Choroid plexus epithelial cell (primary cell): ENCODE measurements at regions not wholly inside any gene's neighbourhood (a gene's known extent, or its start where the extent isn't known, plus 50 kb on each side); places are given as distances from the start of the nearest gene placed in this dataset.

Experiments
- DNase-seq: peaks from one replicate; pipeline ENCODE4 v3.0.0-alpha.2; 2010; ENCODE audit warnings: low read depth
- H3K4me3 ChIP-seq: 2 replicates; pipeline ENCODE4 v1.5.1; 2011; ENCODE audit warnings: low read depth, mild to moderate bottlenecking, control low read depth, low read length, moderate library complexity
- TF ChIP-seq, protein P1 (sequence below): conservative IDR thresholded peaks from 2 replicates; pipeline ENCODE4 v1.5.1; 2011; ENCODE audit warnings: low read depth, mild to moderate bottlenecking, control low read depth, inconsistent platforms, low read length, moderate library complexity

DNA sequence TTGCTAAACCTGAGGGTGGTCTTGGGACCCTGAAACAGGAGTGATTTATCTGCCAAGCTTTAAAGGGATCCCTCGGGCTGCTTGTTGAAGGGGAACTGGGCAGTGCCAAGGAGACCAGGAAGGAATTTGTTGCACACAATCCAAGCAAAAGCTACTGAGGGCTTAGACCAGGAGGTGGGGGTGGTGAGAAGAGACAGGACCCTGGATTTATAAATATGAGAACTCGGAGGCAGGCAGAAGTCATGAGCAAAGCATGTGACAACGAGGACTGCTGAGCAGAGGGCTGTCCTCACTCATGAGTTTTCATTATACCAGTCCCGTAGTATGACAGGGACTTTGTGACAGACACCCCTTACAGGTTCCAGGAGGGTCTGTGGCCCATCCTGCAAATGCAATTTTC, 237.3 kb downstream of the DRD1 start:
- TF ChIP-seq, protein P1, sequence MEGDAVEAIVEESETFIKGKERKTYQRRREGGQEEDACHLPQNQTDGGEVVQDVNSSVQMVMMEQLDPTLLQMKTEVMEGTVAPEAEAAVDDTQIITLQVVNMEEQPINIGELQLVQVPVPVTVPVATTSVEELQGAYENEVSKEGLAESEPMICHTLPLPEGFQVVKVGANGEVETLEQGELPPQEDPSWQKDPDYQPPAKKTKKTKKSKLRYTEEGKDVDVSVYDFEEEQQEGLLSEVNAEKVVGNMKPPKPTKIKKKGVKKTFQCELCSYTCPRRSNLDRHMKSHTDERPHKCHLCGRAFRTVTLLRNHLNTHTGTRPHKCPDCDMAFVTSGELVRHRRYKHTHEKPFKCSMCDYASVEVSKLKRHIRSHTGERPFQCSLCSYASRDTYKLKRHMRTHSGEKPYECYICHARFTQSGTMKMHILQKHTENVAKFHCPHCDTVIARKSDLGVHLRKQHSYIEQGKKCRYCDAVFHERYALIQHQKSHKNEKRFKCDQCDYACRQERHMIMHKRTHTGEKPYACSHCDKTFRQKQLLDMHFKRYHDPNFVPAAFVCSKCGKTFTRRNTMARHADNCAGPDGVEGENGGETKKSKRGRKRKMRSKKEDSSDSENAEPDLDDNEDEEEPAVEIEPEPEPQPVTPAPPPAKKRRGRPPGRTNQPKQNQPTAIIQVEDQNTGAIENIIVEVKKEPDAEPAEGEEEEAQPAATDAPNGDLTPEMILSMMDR: no peak
- no peak for DNase-seq

DNA sequence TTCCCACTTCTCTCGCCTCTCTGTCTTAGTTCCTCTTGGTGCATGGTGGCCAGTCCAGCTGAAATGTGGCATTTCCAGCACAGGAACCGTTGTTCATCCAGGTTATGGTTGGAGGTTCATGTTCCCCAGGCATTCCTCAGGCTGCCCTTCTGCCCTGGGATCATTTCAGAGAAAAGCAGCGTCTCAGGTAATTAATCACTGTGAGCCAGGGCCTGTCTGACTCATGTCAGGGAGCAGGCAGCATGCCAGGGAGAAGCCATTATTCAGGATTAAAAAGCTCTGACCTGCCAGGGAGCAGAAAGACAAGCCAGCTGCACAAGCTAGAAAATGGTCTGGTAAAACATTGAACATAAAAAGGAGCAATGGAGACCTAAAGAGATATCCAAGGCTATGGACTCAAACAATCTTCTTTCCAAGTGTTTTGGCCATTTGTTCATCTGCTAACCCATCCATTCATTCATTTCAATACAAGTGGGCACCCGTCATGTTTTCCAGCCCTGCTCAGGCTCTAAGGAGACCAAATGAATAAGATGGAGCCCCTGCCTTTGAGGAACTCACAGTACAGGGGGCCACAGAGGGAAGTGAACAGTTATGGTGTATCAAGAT, 241.4 kb downstream of the DRD1 start:
- no peak overlapping the region for H3K4me3 ChIP-seq
- no peak for DNase-seq
- TF ChIP-seq, protein P1: no peak

More for the DNA sequence above, 237.3 kb downstream of the DRD1 start:
- H3K4me3 ChIP-seq: no peak overlapping the region

DNA sequence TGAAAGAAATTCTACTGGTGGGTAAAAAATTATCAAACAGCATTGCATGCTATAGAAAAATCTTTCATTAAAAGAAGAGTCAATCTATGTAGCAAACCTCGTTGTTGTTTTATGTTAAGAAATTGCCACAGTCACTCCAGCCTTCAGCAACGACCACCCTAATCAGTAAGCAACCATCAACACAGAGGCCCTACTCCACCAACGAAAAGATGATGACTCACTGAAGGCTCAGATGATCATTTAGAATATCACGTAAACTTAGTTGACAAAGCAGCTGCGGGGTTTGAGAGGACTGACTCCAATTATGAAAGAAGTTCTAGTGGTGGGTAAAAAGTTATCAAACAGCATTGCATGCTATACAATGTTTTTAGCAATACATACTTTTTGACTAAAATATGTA, 242.6 kb downstream of the DRD1 start:
- TF ChIP-seq, protein P1: no peak
- H3K4me3 ChIP-seq: no peak overlapping the region
- DNase-seq: no peak

DNA sequence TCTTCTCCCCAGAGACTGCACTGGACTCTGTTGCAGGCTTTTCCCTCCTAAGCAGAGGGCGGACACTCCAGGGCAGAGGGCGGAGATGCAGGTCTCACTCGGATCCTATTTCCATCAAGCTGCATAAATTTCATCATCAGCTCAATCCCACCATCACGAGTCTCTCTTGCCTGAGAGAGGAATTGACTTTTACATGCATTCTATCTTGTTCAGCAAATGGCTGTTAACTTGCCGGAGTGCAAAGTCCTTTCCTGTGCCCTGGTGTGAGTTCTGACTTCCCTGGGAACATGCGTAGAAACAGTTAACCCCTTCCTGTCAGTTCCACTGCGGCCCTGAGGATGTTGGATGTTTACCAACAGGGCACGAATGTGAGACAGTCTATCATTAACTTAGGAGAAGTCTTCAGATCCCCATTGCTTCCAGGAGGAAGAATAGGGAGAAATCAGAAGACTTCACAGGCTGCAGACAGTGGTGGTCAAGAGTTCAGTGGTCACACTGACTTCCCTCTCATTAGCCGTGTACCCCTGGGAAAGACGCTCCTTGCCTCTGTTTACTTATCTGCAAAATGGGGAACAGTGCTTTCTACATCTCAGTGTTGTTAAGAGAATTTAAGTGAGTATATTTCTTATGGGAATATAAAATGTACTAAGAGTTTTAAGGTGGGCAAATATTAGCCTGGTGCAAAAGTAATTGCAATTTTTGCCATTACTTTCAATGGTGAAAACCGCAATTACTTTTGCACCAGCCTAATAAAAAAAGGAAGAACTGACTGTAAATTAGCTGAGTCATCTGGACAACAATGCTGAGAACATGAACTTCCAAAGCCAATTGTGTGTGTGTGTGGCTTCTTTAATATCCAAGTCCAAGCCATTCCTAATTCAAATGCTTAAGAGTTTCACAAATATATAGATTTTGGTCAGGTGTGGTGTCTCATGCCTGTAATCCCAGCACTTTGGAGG, 248.0 kb downstream of the DRD1 start:
- no peak for DNase-seq
- TF ChIP-seq, protein P1: no peak
- H3K4me3 ChIP-seq: no peak overlapping the region

DNA sequence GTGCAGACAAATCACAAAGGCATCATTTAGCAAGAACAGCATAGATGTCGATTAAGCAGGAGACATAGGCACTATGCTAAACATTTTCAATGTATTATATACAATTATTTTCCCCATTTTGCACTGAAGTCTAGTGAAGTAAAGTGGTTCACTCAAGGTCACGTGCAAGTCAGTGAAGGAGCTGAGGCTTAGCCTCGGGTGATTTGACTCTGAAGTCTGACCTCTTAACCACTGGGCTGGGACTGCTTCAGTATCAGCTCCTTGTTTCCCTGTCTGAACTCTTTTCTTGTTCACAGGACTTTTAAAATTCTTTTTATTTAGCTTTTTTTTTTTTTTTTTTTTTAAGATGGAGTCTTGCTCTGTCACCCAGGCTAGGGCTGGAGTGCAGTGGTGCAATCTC, 262.7 kb downstream of the DRD1 start:
- no peak overlapping the region for H3K4me3 ChIP-seq
- TF ChIP-seq, protein P1: no peak
- DNase-seq: no peak

DNA sequence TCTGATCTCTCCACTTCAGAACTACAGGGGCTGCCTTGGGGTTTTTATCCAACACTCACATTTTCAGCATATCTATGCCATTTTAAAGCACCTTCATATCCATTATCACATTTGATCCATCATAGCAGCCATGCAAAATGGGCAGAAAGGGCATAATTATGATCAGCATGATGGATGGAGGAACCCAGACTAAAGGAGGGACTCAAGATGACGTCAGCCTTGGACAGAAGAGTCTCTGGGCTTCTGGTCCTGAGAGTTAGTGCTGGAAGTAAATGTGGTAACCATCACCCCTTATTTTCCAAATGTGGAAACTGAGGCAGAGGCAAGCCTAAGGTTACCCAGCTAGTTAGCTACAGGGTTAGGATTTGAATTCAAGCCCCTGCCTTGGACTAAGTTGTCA, 273.1 kb downstream of the DRD1 start:
- no peak overlapping the region for H3K4me3 ChIP-seq
- TF ChIP-seq, protein P1: no peak
- DNase-seq: no peak
